AG09309 (cell line): ENCODE measurements at regions not wholly inside any gene's neighbourhood (a gene's known extent, or its start where the extent isn't known, plus 50 kb on each side); places are given as distances from the start of the nearest gene placed in this dataset.

Experiments used
- DNase-seq: peaks from one replicate; pipeline ENCODE4 v3.0.0-alpha.2; 2010; ENCODE audit warnings: low read depth
- H3K4me3 ChIP-seq: 2 replicates; pipeline ENCODE4 v1.5.1; 2011; ENCODE audit warnings: mild to moderate bottlenecking, low read depth, low read length, moderate library complexity; ENCODE audit not compliant: control insufficient read depth
- CTCF ChIP-seq: IDR thresholded peaks from 2 replicates; pipeline ENCODE4 v1.5.1; 2011; ENCODE audit warnings: mild to moderate bottlenecking, low read depth, low read length, inconsistent platforms; ENCODE audit not compliant: insufficient read depth, control insufficient read depth; ENCODE audit errors: missing control alignments

- no peak for TF ChIP-seq CTCF
- DNase-seq, result no peak
Observed at GRCh38 chr3:182406786-182407185, 386.5 kb upstream of the ATP11B start.

GRCh38 chr3:182410051-182410450 is 383.3 kb upstream of the ATP11B start:
- DNase-seq, result no peak
- TF ChIP-seq CTCF, result no peak
- no peak overlapping the region for H3K4me3 ChIP-seq

More at GRCh38 chr3:182406786-182407185, 386.5 kb upstream of the ATP11B start:
- no peak overlapping the region for H3K4me3 ChIP-seq

- TF ChIP-seq CTCF, result no peak
- no peak overlapping the region for H3K4me3 ChIP-seq
- DNase-seq, result no peak
Observed at GRCh38 chr3:182412066-182412465, 381.2 kb upstream of the ATP11B start.

- H3K4me3 ChIP-seq, result no peak overlapping the region
- no peak for DNase-seq
- no peak for TF ChIP-seq CTCF
Observed at GRCh38 chr3:182413061-182413460, 380.2 kb upstream of the ATP11B start.

- DNase-seq, result no peak
- H3K4me3 ChIP-seq, result no peak overlapping the region
- no peak for TF ChIP-seq CTCF
Observed at GRCh38 chr3:182413682-182414081, 379.6 kb upstream of the ATP11B start.

GRCh38 chr3:182414586-182414985 is 378.7 kb upstream of the ATP11B start:
- DNase-seq, result no peak

More at GRCh38 chr3:182414586-182414985, 378.7 kb upstream of the ATP11B start:
- TF ChIP-seq CTCF, result no peak
- H3K4me3 ChIP-seq, result no peak overlapping the region
